ENCODE measurements at regions not wholly inside any gene's neighbourhood (a gene's known extent, or its start where the extent isn't known, plus 50 kb on each side); places are given as distances from the start of the nearest gene placed in this dataset.

DNA sequence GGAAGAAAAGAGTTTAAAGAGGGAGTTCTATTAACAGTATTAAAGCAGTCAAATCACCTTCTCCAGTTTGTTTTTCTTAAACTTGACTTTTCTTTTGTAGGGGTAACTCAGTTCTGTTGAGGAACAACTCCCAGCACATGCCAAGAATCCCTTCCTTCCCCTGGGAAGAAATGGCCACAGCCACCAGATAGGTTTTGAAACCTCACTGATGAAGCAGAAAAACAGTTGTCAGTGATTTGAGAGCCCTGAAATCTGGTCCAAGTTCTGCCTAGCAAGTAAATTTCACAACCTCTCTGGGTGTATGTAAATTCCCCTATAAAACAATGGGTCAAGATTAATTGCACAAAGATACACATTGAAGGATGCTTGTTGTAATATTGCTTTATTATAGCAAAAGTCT is 167.1 kb downstream of the DHX15 start:
- no peak for DNase-seq

DNA sequence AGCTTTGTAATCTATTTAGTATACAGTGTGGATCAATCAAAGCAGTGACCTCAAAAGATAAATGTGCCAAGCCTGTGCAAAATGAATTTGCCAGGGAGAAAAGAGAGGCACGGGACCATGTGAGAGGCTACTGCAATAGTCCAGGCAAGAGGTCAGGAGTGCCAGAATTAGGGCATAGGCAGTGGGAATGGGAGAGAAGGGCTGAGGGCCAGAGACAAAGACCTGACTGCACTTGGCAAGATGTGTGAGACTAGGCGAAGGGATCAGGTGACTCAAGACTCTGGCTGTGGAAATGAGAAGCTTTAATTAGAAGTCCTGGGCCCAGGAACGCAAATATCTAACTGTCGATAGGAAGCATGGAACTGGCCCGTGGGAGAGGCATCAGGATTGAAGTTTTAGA is 168.1 kb downstream of the DHX15 start:
- no peak for DNase-seq

DNA sequence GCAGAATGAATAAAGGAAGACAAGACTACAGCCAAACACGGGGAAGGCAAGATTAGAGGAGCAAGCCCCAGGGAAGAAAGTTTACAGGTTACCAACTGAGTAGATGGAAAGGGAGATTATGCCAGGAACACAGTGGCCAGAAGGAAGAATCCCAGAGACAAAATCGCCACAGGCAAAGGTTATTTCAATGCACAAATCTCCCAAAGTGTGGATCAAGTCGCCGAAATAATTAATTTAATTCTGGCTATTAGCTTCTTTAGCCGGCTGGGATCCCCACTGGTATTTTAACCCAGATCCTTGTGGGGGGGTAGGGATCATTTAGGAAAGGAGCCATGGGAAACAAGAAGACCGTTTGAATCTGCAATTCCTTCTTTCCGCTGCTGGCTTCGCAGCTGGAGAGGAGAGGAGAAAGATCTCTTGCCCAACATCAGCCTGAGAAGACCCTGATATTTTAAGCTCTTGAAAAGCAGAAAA is 171.0 kb downstream of the DHX15 start:
- no peak for DNase-seq

GRCh38 chr4:24411806-24412205 is 172.5 kb downstream of the DHX15 start:
- DNase-seq: no peak

GRCh38 chr4:24411299-24411698 is 173.1 kb downstream of the DHX15 start:
- DNase-seq: no peak

DNA sequence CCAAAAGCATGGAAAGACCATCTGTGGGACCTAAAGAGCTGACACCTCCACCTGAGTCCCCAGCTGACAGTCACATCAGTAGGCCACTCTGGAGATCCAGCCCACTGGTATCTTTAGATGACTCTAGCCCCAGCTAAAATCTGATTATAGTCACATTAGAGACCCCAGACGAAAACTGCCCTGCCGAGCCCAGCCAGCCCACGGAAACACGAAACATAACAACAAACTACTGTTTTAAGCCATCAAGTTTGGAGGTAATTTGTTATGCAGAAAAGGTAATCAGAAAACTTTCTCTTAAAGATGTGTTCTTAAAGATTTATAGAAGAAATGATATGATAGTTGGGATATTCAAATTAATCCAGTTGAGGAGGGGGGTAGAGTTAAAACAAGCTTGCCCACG is 175.7 kb downstream of the DHX15 start:
- DNase-seq: no peak

- DNase-seq: no peak
Measured at GRCh38 chr4:24405926-24406325, 178.4 kb downstream of the DHX15 start.

DNA sequence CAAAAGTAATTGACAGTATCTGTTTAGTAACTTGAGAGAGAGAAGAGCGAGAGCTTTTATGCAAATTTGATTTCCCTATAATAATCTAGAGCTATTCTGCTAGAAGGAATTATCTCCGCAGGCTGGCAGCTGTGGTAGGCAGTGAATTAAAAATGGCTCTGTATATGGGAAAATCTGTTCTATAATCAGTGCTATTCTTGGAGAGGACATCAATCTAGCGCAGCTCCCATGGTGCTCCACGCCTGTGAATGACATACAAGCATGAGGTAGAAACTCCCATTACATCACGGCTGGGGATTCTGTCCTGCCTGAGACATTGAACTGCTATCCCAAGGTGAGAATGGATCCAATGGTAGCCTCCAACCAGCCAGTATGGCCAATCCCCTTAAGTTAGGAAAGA is 179.0 kb downstream of the DHX15 start:
- DNase-seq: no peak

- no peak for DNase-seq
Measured at GRCh38 chr4:24404281-24404680, 180.1 kb downstream of the DHX15 start.

- DNase-seq: no peak
Measured at GRCh38 chr4:24403265-24403664, 181.1 kb downstream of the DHX15 start.

- DNase-seq: no peak
Measured at GRCh38 chr4:24400537-24400936, 183.8 kb downstream of the DHX15 start.

DNA sequence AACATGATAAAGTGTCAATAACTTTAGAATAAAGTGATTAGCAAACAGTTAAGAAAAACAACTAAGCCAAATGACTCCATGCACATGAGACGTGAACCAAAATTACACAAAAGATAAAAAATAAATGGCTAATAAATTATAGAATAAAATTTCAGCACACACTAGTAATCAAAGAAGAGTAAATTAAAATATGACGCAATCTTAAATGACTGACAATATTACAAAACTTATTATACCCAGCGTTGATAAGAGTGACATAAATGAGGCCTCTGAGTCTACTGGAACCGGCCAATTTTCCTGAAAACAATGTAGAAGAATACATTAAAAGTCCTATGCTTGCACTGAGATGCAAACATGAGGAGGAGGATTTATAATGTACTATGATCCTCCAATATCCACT is 187.4 kb downstream of the DHX15 start:
- DNase-seq: no peak

DNA sequence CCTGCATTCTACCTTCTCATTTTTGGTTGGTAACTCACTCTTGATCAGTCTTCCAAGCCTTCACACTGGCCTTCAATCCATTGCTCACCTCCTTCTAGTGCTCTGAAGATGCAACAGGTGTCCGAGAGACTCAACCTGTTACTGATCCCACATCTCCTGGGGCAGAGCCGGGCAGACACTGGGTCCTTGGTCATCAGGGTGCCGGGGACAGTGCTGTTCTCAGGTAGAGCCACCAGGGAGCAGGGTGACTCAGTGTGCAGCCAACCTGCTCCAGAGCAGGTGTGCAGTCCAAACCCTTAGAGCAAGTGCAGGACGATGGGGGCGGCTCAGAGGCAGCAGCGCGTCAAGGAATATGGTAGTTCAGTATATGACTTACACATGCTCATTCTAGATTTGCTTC is 188.4 kb downstream of the DHX15 start:
- DNase-seq: no peak

- DNase-seq: no peak
Measured at GRCh38 chr4:24394041-24394440, 190.3 kb downstream of the DHX15 start.

DNA sequence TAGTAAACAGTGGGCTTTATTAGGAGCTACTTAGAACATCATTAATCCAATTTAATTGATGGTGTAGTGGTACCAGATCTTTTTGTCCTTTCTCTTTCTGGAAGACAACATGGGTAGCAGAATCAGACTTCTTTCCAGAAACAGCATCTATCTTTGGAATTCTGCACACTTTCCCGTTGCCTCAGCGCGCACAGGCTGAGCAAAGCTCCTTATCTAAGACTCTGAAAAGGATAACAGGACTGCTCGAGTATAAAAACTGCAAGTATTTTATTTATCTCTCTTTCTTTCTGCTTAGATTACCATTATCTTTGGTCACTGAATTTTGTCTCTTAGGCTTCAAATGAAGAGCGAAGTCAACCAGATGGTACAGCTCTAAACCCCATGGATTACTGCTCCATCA is 191.7 kb downstream of the DHX15 start:
- no peak for DNase-seq

- DNase-seq: no peak
Measured at GRCh38 chr4:24382381-24382780, 202.0 kb downstream of the DHX15 start.

GRCh38 chr4:24380957-24381665 is 203.2 kb downstream of the DHX15 start:
- DNase-seq: no peak

DNA sequence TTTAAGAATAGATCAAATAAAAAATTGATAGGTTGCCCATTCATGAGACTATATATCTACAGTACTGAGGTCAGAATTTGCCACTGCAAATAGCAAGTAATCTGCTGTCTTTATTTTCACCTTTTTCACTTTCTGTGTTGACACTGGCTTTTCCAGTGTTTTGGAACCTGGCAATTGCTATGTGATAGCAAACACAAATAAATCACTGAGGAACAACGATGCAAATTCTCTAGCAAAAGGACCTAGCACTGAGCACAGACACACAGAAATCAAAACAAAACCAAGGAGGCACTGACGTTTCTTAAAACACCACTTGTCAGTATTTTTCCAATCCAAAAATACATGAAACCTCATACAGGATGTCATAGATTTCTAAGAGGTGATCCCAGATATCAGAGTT is 210.7 kb downstream of the DHX15 start:
- no peak for DNase-seq

DNA sequence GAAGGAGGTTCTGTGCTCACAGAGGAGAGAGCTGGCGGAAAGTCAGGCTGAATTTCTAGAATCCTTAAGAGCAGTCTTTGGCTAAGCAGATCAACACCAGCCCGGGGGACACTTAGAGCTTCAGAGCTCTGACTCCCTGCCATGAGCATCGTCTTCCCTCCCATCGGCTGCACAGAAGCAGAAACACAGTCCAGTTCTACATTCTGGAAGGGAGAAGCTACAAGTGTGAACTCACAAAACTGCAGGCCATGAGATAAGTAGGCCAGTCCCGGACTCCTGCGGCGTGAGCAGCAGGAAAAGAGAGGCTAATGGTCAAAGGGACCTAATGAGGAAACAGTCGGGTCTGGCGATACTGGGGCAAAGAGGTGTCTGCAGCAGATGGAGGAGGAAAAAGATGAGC is 211.5 kb downstream of the DHX15 start:
- no peak for DNase-seq

GRCh38 chr4:24372341-24372740 is 212.0 kb downstream of the DHX15 start:
- no peak for DNase-seq

GRCh38 chr4:24370421-24370820 is 213.9 kb downstream of the DHX15 start:
- no peak for DNase-seq

DNA sequence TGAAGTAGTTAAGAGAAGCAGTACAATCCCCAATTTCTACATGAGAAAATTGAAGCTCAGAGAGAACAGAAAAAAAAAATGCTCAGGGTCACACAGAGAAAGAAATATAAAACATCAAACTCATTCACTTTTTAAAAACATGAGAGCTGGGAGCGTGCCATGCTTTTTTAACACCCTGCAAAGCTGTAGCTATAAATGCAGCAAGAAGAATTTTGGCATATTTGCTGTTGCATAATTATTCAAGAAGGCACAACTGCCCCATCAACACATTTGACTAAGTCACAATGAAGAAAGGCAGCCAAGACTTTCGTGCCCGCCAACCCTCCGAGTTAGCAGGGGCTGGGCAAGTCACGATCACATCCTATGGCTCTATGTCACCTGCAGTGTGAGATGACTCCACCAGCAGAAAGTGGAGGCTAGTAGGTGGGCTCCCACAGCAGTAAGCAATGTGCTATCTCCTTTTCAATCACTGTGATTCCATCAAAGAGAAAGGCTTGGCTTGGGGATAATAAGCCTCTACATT is 214.8 kb downstream of the DHX15 start:
- no peak for DNase-seq

GRCh38 chr4:24368801-24369200 is 215.6 kb downstream of the DHX15 start:
- DNase-seq: no peak

DNA sequence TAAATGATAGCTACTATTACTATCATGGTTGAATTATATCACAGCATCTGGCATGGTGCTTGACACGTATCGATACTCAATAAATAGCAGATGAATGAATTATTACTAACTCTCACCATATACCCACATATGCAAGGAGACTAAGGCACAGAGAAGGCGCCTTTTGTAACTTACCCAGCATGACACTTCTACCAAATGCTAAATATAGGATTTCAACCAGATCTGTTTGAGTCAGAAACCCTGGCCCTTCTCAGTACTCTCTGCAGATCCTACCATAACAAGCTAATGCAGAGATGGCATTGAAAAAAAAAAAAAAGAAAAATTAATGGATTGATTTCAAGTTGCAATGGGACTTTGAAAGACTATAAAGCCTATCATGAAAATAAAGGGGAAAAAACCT is 219.5 kb downstream of the DHX15 start:
- no peak for DNase-seq

DNA sequence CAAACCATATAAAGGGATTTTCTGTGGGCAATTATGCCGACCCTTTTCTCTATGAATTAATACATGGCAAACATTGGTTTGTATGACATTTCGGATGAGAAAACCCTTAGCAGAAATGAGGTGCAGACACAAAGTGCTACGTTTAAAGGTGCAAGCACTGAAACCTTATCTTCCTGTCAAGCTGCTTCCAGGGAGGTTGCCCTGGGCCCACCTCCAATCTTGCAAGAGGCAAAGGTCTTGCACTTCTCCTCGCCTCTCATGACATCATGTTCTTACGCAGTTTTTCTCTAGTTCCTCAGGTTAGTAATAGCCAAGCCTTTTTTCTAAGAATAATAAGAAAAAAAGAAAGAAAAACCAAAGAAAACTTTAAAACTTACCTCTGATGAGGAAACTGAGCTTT is 220.1 kb downstream of the DHX15 start:
- DNase-seq: no peak

All from T-helper 9 cell (primary cell).